A549 (cell line): ENCODE measurements at regions not wholly inside any gene's neighbourhood (a gene's known extent, or its start where the extent isn't known, plus 50 kb on each side); places are given as distances from the start of the nearest gene placed in this dataset.

Experiments
- ATAC-seq, 2 experiments: fragments of 200-7000 bp in 1 of 2; fragments of >200 bp in 1 of 2; cut with Nextera tagmentation in 1 of 2; cut with Tn5 transposase in 1 of 2; 3 replicates each; pipeline versions ENCODE4 v1.8.0 to v1.9.1; 2018 to 2020; ENCODE audit warnings: mild to moderate bottlenecking in 1 of 2, moderate library complexity in 1 of 2
- CTCF ChIA-PET: fragments of 300-600 bp; sonication (Branson Sonifier 250); formaldehyde crosslinking; extraction: SDS; loops from one replicate; lab custom pipeline; 2021; ENCODE audit warnings: antibody characterized with exemption, inconsistent platforms; lab: Yijun Ruan, JAX
- POLR2A ChIA-PET: fragments of 350-600 bp; formaldehyde crosslinking; extraction: SDS; loops from one replicate; lab custom pipeline; 2021; ENCODE audit warnings: antibody characterized with exemption, inconsistent platforms; lab: Yijun Ruan, JAX
- DNase-seq, 2 experiments: peaks; one replicate each; pipeline versions ENCODE4 v3.0.0 to v3.0.0-alpha.2; 2011 to 2016; ENCODE audit warnings: low read depth in 1 of 2, low spot score in 1 of 2
- FAIRE-seq: peaks from 2 replicates; lab custom pipeline; 2011; peaks lifted over from hg19 to GRCh38; lab: Jason Lieb, UNC
- H3K27ac ChIP-seq, 2 experiments: fragments of >200 bp; sonication (Bioruptor Twin); formaldehyde crosslinking; 3 replicates each; pipeline ENCODE4 v1.5.1; 2016 to 2017
- H3K4me1 ChIP-seq: fragments of >200 bp; sonication (Bioruptor Twin); formaldehyde crosslinking; 3 replicates; pipeline ENCODE4 v1.6.1; 2016
- H3K4me2 ChIP-seq: fragments of >200 bp; sonication (Bioruptor Twin); formaldehyde crosslinking; 3 replicates; pipeline ENCODE4 v1.6.1; 2016
- H3K4me3 ChIP-seq: fragments of >200 bp; sonication (Bioruptor Twin); formaldehyde crosslinking; 3 replicates; pipeline ENCODE4 v1.5.1; 2016
- H3K9me3 ChIP-seq: fragments of >200 bp; sonication (Bioruptor Twin); formaldehyde crosslinking; 3 replicates; pipeline ENCODE4 v1.6.1; 2016
- BCL3 ChIP-seq: fragments of >200 bp; sonication (Bioruptor Twin); formaldehyde crosslinking; IDR thresholded peaks from 3 replicates; pipeline ENCODE4 v1.6.1; 2016
- CBX8 ChIP-seq: fragments of 200-600 bp; sonication (generic); IDR thresholded peaks from 2 replicates; pipeline ENCODE4 v1.6.1; 2016
- E2F6 ChIP-seq: IDR thresholded peaks from 2 replicates; pipeline ENCODE4 v1.6.1; 2012; ENCODE audit warnings: low read depth, borderline replicate concordance
- ELK1 ChIP-seq: fragments of 150-350 bp; IDR thresholded peaks from 2 replicates; pipeline ENCODE4 v1.6.1; 2014; ENCODE audit warnings: low read depth, mild to moderate bottlenecking, low read length
- EP300 ChIP-seq, 2 experiments: fragments of >200 bp; sonication (Bioruptor Twin); formaldehyde crosslinking; IDR thresholded peaks; 2 replicates in 1 of 2; 3 replicates in 1 of 2; pipeline ENCODE4 v1.6.1; 2016 to 2017
- FOXS1 ChIP-seq: fragments of 250-450 bp; sonication (Bioruptor Pico); IDR thresholded peaks from 2 replicates; pipeline ENCODE4 v1.5.0; 2020; ENCODE audit warnings: mild to moderate bottlenecking, moderate library complexity
- GATA3 ChIP-seq: IDR thresholded peaks from 2 replicates; pipeline ENCODE4 v1.6.1; 2012; ENCODE audit warnings: borderline replicate concordance
- HDAC2 ChIP-seq: fragments of 200-600 bp; sonication (generic); IDR thresholded peaks from 2 replicates; pipeline ENCODE4 v1.6.1; 2016
- HES2 ChIP-seq: fragments of >200 bp; sonication (Bioruptor Twin); formaldehyde crosslinking; IDR thresholded peaks from 2 replicates; pipeline ENCODE4 v1.6.1; 2016
- HMGXB4 ChIP-seq: fragments of 250-450 bp; sonication (Bioruptor Pico); IDR thresholded peaks from 2 replicates; pipeline ENCODE4 v1.5.0; 2021; ENCODE audit warnings: mild to moderate bottlenecking, moderate library complexity, borderline replicate concordance
- HOXA7 ChIP-seq: fragments of 250-450 bp; sonication (Bioruptor Pico); IDR thresholded peaks from 2 replicates; pipeline ENCODE4 v1.5.0; 2020; ENCODE audit warnings: mild to moderate bottlenecking, moderate library complexity
- HOXB5 ChIP-seq: fragments of 250-450 bp; sonication (Bioruptor Pico); IDR thresholded peaks from 2 replicates; pipeline ENCODE4 v1.5.0; 2020; ENCODE audit warnings: mild to moderate bottlenecking, moderate library complexity
- MAFK ChIP-seq: fragments of 450-650 bp; IDR thresholded peaks from 2 replicates; pipeline ENCODE4 v1.6.1; 2014; ENCODE audit not compliant: partially characterized antibody
- MAX ChIP-seq: IDR thresholded peaks from 2 replicates; pipeline ENCODE4 v1.6.1; 2012
- MYC ChIP-seq: IDR thresholded peaks from 2 replicates; pipeline ENCODE4 v1.6.1; 2012; ENCODE audit warnings: mild to moderate bottlenecking, inconsistent platforms, low read length, improper control_type of control experiment, borderline replicate concordance
- NPAS2 ChIP-seq: fragments of 250-450 bp; sonication (Bioruptor Pico); IDR thresholded peaks from 2 replicates; pipeline ENCODE4 v1.8.0; 2022; ENCODE audit warnings: mild to moderate bottlenecking, moderate library complexity, borderline replicate concordance
- PBX3 ChIP-seq: IDR thresholded peaks from 2 replicates; pipeline ENCODE4 v1.6.1; 2012
- PHF8 ChIP-seq: fragments of 200-600 bp; sonication (generic); IDR thresholded peaks from 2 replicates; pipeline ENCODE4 v1.6.1; 2016; ENCODE audit warnings: low read depth, mild to moderate bottlenecking, antibody characterized with exemption, moderate library complexity, borderline replicate concordance
- RARB ChIP-seq: fragments of 250-450 bp; sonication (Bioruptor Pico); IDR thresholded peaks from 2 replicates; pipeline ENCODE4 v1.8.0; 2021; ENCODE audit warnings: mild to moderate bottlenecking, moderate library complexity
- RCOR1 ChIP-seq: fragments of 150-350 bp; IDR thresholded peaks from 2 replicates; pipeline ENCODE4 v1.6.1; 2014; ENCODE audit warnings: antibody characterized with exemption, low read length, low read depth
- RFX5 ChIP-seq: fragments of 450-650 bp; IDR thresholded peaks from 2 replicates; pipeline ENCODE4 v1.7.1; 2014; ENCODE audit warnings: antibody characterized with exemption, mild to moderate bottlenecking, moderate library complexity
- TP53 ChIP-seq: fragments of 250-450 bp; sonication (Bioruptor Pico); IDR thresholded peaks from 2 replicates; pipeline ENCODE4 v1.5.0; 2021; ENCODE audit warnings: mild to moderate bottlenecking, moderate library complexity
- ZFP36 ChIP-seq: fragments of 450-650 bp; IDR thresholded peaks from 2 replicates; pipeline ENCODE4 v1.6.1; 2014; ENCODE audit warnings: borderline replicate concordance; ENCODE audit not compliant: partially characterized antibody
- ZNF302 ChIP-seq: fragments of 250-450 bp; sonication (Bioruptor Pico); IDR thresholded peaks from 2 replicates; pipeline ENCODE4 v1.9.0; 2021; ENCODE audit warnings: inconsistent platforms, mild to moderate bottlenecking, moderate library complexity
- WGBS: methylation state at CpG from one replicate; pipeline ENCODE4 v1.1.6; 2017; ENCODE audit errors: missing lambda C conversion rate; 5-methylcytosine and 5-hydroxymethylcytosine counted together

- TF ChIP-seq RARB (CRISPR knock-in tag) (no peak), HOXA7 (no peak)
- TF ChIP-seq, all 56 proteins: peak for 0
Measured at GRCh38 chr2:128411431-128411830, 92.8 kb upstream of the HS6ST1 start (continued).

GRCh38 chr2:128412181-128412871, 93.7 kb upstream of the HS6ST1 start:
- H3K9me3 ChIP-seq, result no peaks in the 10 kb centered on the region
- ChIA-PET POLR2A (no interaction called here), CTCF (no interaction called here)
- 67% methylated on average over 7 of the region's 7 CpGs for WGBS
- ATAC-seq, result no peak
- no peak for FAIRE-seq
- no peak overlapping the region for H3K4me2 ChIP-seq
- no peak overlapping the region for H3K4me3 ChIP-seq
- no peak for DNase-seq
- no peak overlapping the region for H3K27ac ChIP-seq
- H3K4me1 ChIP-seq, result no peaks in the 10 kb centered on the region
- TF ChIP-seq EP300 (IDR thresholded peaks at IDR 0.05) (no peak), PBX3 (no peak), ZFP36 (no peak), MYC (no peak), HES2 (no peak), BCL3 (no peak), HDAC2 (no peak), RCOR1 (no peak), PHF8 (no peak), RFX5 (no peak), MAX (no peak), NPAS2 (no peak), ELK1 (no peak), HOXB5 (CRISPR knock-in tag) (no peak)

GRCh38 chr2:128413014-128413717, 94.5 kb upstream of the HS6ST1 start:
- ChIA-PET POLR2A (no interaction called here), CTCF (no interaction called here)
- Histone ChIP-seq H3K27ac (no peak overlapping the region), H3K4me2 (no peak overlapping the region), H3K4me3 (no peak overlapping the region), H3K4me1 (no peaks in the 10 kb centered on the region), H3K9me3 (no peaks in the 10 kb centered on the region)
- ATAC-seq (no peak), FAIRE-seq (no peak), DNase-seq (no peak)
- 48% methylated on average over 9 of the region's 10 CpGs for WGBS
- no peak for TF ChIP-seq FOXS1 (CRISPR knock-in tag)
- TF ChIP-seq TP53 (CRISPR knock-in tag), result no peak
- no peak for TF ChIP-seq MAFK
- no peak for TF ChIP-seq HMGXB4 (CRISPR knock-in tag)
- TF ChIP-seq ZNF302 (CRISPR knock-in tag), result no peak
- TF ChIP-seq NPAS2, result no peak
- no peak for TF ChIP-seq GATA3
- no peak for TF ChIP-seq EP300 (IDR thresholded peaks at IDR 0.05)
- no peak for TF ChIP-seq E2F6
- no peak for TF ChIP-seq HOXA7
- TF ChIP-seq CBX8, result no peak
- no peak for TF ChIP-seq PHF8
- no peak for TF ChIP-seq ZFP36
- no peak for TF ChIP-seq BCL3
- no peak for TF ChIP-seq ELK1
